ENCODE measurements at regions not wholly inside any gene's neighbourhood (a gene's known extent, or its start where the extent isn't known, plus 50 kb on each side); places are given as distances from the start of the nearest gene placed in this dataset.

GRCh38 chr5:166722939-166723338, 1568.5 kb upstream of the WWC1 start:
- no peak for FAIRE-seq
- H3K4me2 ChIP-seq (ENCODE audit: control insufficient read depth, insufficient read depth): no peak overlapping the region
- SMC1A ChIA-PET (ENCODE audit: uncharacterized antibody, unreplicated experiment): no interaction called here
- no peak overlapping the region for H2AFZ ChIP-seq (ENCODE audit: control insufficient read depth, low read depth, low read length)
- RAD21 ChIA-PET (ENCODE audit: unreplicated experiment): no interaction called here
- no peaks in the 10 kb centered on the region for H3K9me3 ChIP-seq (replicated peaks; ENCODE audit: control insufficient read depth, insufficient read depth, low read length)
- POLR2A ChIA-PET: no interaction called here
- H3K4me1 ChIP-seq (ENCODE audit: control insufficient read depth, insufficient read depth, low read length): no peaks in the 10 kb centered on the region
- H3K9ac ChIP-seq (ENCODE audit: control insufficient read depth, insufficient read depth, low read length): no peak overlapping the region
- H3K4me3 ChIP-seq: no peak overlapping the region
- H4K20me1 ChIP-seq (ENCODE audit: control insufficient read depth, insufficient read depth): no peaks in the 10 kb centered on the region
- 33% methylated on average over 2 of the region's 2 CpGs for WGBS (ENCODE audit: insufficient coverage, insufficient replicate concordance, low lambda C conversion rate, missing lambda C conversion rate)
- no peak overlapping the region for H3K27ac ChIP-seq (ENCODE audit: control insufficient read depth, insufficient read depth)
- H3K79me2 ChIP-seq (ENCODE audit: control insufficient read depth, insufficient read depth, low read length): no peaks in the 10 kb centered on the region
- H3K27me3 ChIP-seq (replicated peaks in 1 of 2; ENCODE audit: control insufficient read depth in 2 of 2, insufficient read depth in 2 of 2, low read length in 1 of 2): no peaks in the 10 kb centered on the region
- no peaks in the 10 kb centered on the region for H3K36me3 ChIP-seq (ENCODE audit: control insufficient read depth in 2 of 2, insufficient read depth in 2 of 2, low read length in 1 of 2)
- in situ Hi-C loops (cut with MboI) (no loop called here), intact Hi-C loops (cut with micrococcal nuclease; ENCODE audit: unreplicated experiment) (no loop called here)
- no peak for TF ChIP-seq ZSCAN29 (IDR thresholded peaks at IDR 0.05)
- no peak for TF ChIP-seq MTA3 (IDR thresholded peaks at IDR 0.05; ENCODE audit: borderline replicate concordance, low read length)
- no peak for TF ChIP-seq HDAC6 (IDR thresholded peaks at IDR 0.05; ENCODE audit: unreplicated experiment)
- no peak for TF ChIP-seq HCFC1 (IDR thresholded peaks at IDR 0.05; ENCODE audit: low read length)
- TF ChIP-seq FOS (IDR thresholded peaks at IDR 0.05; ENCODE audit: borderline replicate concordance, extremely low read depth, insufficient read length): no peak
- TF ChIP-seq STAT3 (IDR thresholded peaks at IDR 0.05; ENCODE audit: low read depth, low read length): no peak
- TF ChIP-seq ZNF384 (IDR thresholded peaks at IDR 0.05; ENCODE audit: borderline replicate concordance, low read depth, low read length): no peak
- no peak for TF ChIP-seq IRF5 (IDR thresholded peaks at IDR 0.05; ENCODE audit: borderline replicate concordance)
- no peak for TF ChIP-seq EED (IDR thresholded peaks at IDR 0.05; ENCODE audit: low read depth)
- TF ChIP-seq SMARCA5 (IDR thresholded peaks at IDR 0.05): no peak
- TF ChIP-seq IKZF1 (conservative IDR thresholded peaks at IDR 0.05): no peak
- TF ChIP-seq TAF1 (IDR thresholded peaks at IDR 0.05; ENCODE audit: borderline replicate concordance, low read depth, low read length): no peak
- TF ChIP-seq CREM (IDR thresholded peaks at IDR 0.05; ENCODE audit: low read depth): no peak
- no peak for TF ChIP-seq ZBTB11 (CRISPR knock-in tag; IDR thresholded peaks at IDR 0.05)
- no peak for TF ChIP-seq ATF7 (IDR thresholded peaks at IDR 0.05; ENCODE audit: low read depth)
- no peak for TF ChIP-seq RELB (IDR thresholded peaks at IDR 0.05; ENCODE audit: low read depth)
- ATAC-seq: no peak
- DNase-seq (ENCODE audit: low read depth, low spot score): no peak
- BruUV-seq (replicated peaks): no TSS peak
- CTCF ChIA-PET: no interaction called here

All from GM12878 (cell line).